ENCODE measurements at regions not wholly inside any gene's neighbourhood (a gene's known extent, or its start where the extent isn't known, plus 50 kb on each side); places are given as distances from the start of the nearest gene placed in this dataset.

DNA sequence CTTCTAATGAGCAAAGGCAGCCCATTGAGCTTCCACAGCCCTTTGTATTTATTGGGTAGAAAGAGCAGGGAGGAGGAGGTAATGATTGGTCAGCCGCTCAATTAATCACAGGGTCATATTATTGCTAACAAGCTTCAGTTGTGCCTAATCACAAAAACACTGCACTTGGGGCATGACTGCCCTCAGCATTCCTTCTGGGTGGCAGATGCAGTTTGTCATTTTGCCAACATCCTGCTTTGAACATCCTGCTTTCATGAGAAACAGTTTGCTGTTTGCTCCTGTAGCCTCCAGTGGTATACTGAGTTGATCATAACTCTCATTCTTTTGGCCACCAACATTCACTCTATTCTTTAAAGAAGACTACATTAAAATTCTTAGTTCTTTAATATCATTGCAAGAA, 462.9 kb upstream of the MIS18BP1 start:
- H2AFZ ChIP-seq (ENCODE audit: low read length) = no peak overlapping the region
- H3K4ac ChIP-seq (replicated peaks; ENCODE audit: insufficient read length, low read depth, low read length) = no peak overlapping the region
- no peak overlapping the region for H4K91ac ChIP-seq (replicated peaks; ENCODE audit: insufficient read length, low read length)
- no peak for TF ChIP-seq POU5F1 (IDR thresholded peaks at IDR 0.05; ENCODE audit: low read depth, low read length)
- TF ChIP-seq ZNF274 (IDR thresholded peaks at IDR 0.05; ENCODE audit: borderline replicate concordance, extremely low read depth, low read length) = no peak
- TF ChIP-seq, protein P1, sequence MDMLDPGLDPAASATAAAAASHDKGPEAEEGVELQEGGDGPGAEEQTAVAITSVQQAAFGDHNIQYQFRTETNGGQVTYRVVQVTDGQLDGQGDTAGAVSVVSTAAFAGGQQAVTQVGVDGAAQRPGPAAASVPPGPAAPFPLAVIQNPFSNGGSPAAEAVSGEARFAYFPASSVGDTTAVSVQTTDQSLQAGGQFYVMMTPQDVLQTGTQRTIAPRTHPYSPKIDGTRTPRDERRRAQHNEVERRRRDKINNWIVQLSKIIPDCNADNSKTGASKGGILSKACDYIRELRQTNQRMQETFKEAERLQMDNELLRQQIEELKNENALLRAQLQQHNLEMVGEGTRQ (IDR thresholded peaks at IDR 0.05; ENCODE audit: low read length) = no peak
- no peak for TF ChIP-seq BACH1 (IDR thresholded peaks at IDR 0.05; ENCODE audit: low read length)
- TF ChIP-seq PHF8 (conservative IDR thresholded peaks at IDR 0.05; ENCODE audit: low read depth, low read length) = no peak
- no peak for TF ChIP-seq MAFK (IDR thresholded peaks at IDR 0.05; ENCODE audit: low read depth, low read length)
- no peak for TF ChIP-seq RAD21 (IDR thresholded peaks at IDR 0.05 in 1 of 2, conservative IDR thresholded peaks at IDR 0.05 in 1 of 2; ENCODE audit: low read depth in 2 of 2, low read length in 2 of 2)
- TF ChIP-seq EZH2 (IDR thresholded peaks at IDR 0.05; ENCODE audit: low read depth, low read length, severe bottlenecking) = no peak
- no peak for TF ChIP-seq SIX5 (IDR thresholded peaks at IDR 0.05; ENCODE audit: low read depth, low read length)
- no peak for TF ChIP-seq CBX8 (IDR thresholded peaks at IDR 0.05; ENCODE audit: borderline replicate concordance, low read depth, low read length)
- TF ChIP-seq KDM1A (IDR thresholded peaks at IDR 0.05; ENCODE audit: borderline replicate concordance, low read length) = no peak
- no peak for TF ChIP-seq JUND (IDR thresholded peaks at IDR 0.05; ENCODE audit: low read length)
- TF ChIP-seq RFX5 (IDR thresholded peaks at IDR 0.05; ENCODE audit: borderline replicate concordance, low read depth, low read length) = no peak
- H3K27me3 ChIP-seq (replicated peaks in 1 of 4; ENCODE audit: control insufficient read depth in 3 of 4, extremely low read depth in 1 of 4, insufficient read depth in 3 of 4, low read length in 3 of 4) = no peaks in the 10 kb centered on the region
- no peak overlapping the region for H3K9ac ChIP-seq (replicated peaks in 1 of 4; ENCODE audit: extremely low read depth in 1 of 4, low read depth in 3 of 4, low read length in 3 of 4)
- FAIRE-seq (no peak), DNase-seq (ENCODE audit: low read depth in 1 of 2, low spot score in 2 of 2) (no peak)
- 100% methylated on average over 1 of the region's 1 CpG; no CpG with 5 or more reads in 1 of the 2 experiments for WGBS, 2 experiments (ENCODE audit: extremely low coverage in 1 of 2, insufficient coverage in 1 of 2, insufficient read length in 1 of 2, insufficient replicate concordance in 2 of 2, low coverage in 1 of 2, low lambda C conversion rate in 2 of 2, missing lambda C conversion rate in 1 of 2)
- H3K79me1 ChIP-seq (ENCODE audit: low read depth, low read length) = no peaks in the 10 kb centered on the region
- no peak overlapping the region for H3K4me2 ChIP-seq (ENCODE audit: insufficient read depth in 1 of 2, low read depth in 2 of 2, low read length in 2 of 2)
- H3K23ac ChIP-seq (ENCODE audit: insufficient read length) = no peak overlapping the region
- no peak overlapping the region for H3K27ac ChIP-seq (ENCODE audit: low read depth, low read length)
- no peak overlapping the region for H2BK120ac ChIP-seq (replicated peaks; ENCODE audit: low read depth, low read length)
- H3K4me1 ChIP-seq (replicated peaks in 1 of 4; ENCODE audit: control insufficient read depth in 3 of 4, insufficient read depth in 4 of 4, low read length in 3 of 4) = no peaks in the 10 kb centered on the region
- H3K18ac ChIP-seq (ENCODE audit: extremely low read depth, low read length) = no peak overlapping the region
- no peaks in the 10 kb centered on the region for H3K23me2 ChIP-seq (ENCODE audit: low read depth, low read length)
- H3K14ac ChIP-seq (ENCODE audit: insufficient read length) = no peak overlapping the region
- H3K36me3 ChIP-seq (ENCODE audit: control insufficient read depth in 2 of 4, insufficient read depth in 4 of 4, low read length in 3 of 4) = no peaks in the 10 kb centered on the region
- ChIA-PET POLR2A (ENCODE audit: partially characterized antibody) (no interaction called here), CTCF (ENCODE audit: partially characterized antibody) (interaction anchor here (0.6 to 2.4 kb wide), 15 partner anchors 9 to 318 kb away, joined by 3 to 17 read pairs (median 4); no protein-coding TSS in a partner anchor)
- no peak overlapping the region for H2BK20ac ChIP-seq (ENCODE audit: low read length)
- no peaks in the 10 kb centered on the region for H3K9me3 ChIP-seq (ENCODE audit: insufficient read depth in 2 of 2, low read depth in 1 of 2, low read length in 1 of 2)
- no peak overlapping the region for H4K8ac ChIP-seq (ENCODE audit: extremely low read depth, insufficient read depth, low read length)
- H2BK12ac ChIP-seq (ENCODE audit: low read depth, low read length) = no peak overlapping the region
- H3K4me3 ChIP-seq (ENCODE audit: extremely low read depth in 1 of 4, insufficient read depth in 2 of 4, low read depth in 3 of 4, low read length in 4 of 4) = no peak overlapping the region
- no peak overlapping the region for H2AK5ac ChIP-seq (ENCODE audit: low read depth, low read length)
- H2BK15ac ChIP-seq (ENCODE audit: low read length) = no peak overlapping the region
- H3K79me2 ChIP-seq (ENCODE audit: control insufficient read depth in 1 of 2, insufficient read depth in 2 of 2, low read length in 2 of 2) = no peaks in the 10 kb centered on the region
- H4K20me1 ChIP-seq (replicated peaks in 1 of 2; ENCODE audit: control insufficient read depth in 1 of 2, insufficient read depth in 2 of 2, low read length in 2 of 2) = no peaks in the 10 kb centered on the region
- no peak overlapping the region for H2BK5ac ChIP-seq (ENCODE audit: low read depth, low read length)
- H3K56ac ChIP-seq (replicated peaks; ENCODE audit: insufficient read length, low read depth, low read length) = no peak overlapping the region
- H4K5ac ChIP-seq (ENCODE audit: insufficient read length, low read depth, low read length) = no peak overlapping the region

Measured in H1 (cell line).